ENCODE measurements at regions not wholly inside any gene's neighbourhood (a gene's known extent, or its start where the extent isn't known, plus 50 kb on each side); places are given as distances from the start of the nearest gene placed in this dataset.

DNA sequence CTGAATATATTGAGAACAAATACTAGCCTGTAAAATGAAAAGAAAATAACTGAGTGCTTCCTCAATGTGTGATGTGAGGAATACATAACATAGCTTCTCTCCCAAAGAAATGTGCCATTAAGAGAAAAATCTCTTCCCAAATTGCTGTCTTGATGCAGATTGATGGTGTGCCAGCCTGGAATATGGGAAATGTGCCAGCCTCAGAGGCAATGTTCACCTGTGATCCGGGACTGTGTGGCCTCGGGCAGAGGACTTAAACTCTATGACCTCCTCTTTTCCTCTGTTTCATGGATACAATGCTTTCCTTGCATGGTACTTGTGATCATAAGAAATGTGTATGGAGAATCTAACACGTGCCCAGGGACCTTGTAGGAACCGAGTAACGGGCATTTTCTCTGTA is 370.9 kb downstream of the DIRAS2 start:
- H4K20me1 ChIP-seq (ENCODE audit: insufficient read depth, poor library complexity, severe bottlenecking): no peaks in the 10 kb centered on the region
- H3K27me3 ChIP-seq: no peaks in the 10 kb centered on the region
- TF ChIP-seq EZH2 (IDR thresholded peaks at IDR 0.05; ENCODE audit: borderline replicate concordance) (no peak), EZH2phosphoT487 (IDR thresholded peaks at IDR 0.05; ENCODE audit: low read depth, severe bottlenecking, unreplicated experiment) (no peak)
- TF ChIP-seq, protein P1, sequence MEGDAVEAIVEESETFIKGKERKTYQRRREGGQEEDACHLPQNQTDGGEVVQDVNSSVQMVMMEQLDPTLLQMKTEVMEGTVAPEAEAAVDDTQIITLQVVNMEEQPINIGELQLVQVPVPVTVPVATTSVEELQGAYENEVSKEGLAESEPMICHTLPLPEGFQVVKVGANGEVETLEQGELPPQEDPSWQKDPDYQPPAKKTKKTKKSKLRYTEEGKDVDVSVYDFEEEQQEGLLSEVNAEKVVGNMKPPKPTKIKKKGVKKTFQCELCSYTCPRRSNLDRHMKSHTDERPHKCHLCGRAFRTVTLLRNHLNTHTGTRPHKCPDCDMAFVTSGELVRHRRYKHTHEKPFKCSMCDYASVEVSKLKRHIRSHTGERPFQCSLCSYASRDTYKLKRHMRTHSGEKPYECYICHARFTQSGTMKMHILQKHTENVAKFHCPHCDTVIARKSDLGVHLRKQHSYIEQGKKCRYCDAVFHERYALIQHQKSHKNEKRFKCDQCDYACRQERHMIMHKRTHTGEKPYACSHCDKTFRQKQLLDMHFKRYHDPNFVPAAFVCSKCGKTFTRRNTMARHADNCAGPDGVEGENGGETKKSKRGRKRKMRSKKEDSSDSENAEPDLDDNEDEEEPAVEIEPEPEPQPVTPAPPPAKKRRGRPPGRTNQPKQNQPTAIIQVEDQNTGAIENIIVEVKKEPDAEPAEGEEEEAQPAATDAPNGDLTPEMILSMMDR (IDR thresholded peaks at IDR 0.05; ENCODE audit: poor library complexity): no peak
- H3K27ac ChIP-seq: no peak overlapping the region
- H3K4me1 ChIP-seq (ENCODE audit: insufficient read depth): no peaks in the 10 kb centered on the region
- H3K9me2 ChIP-seq (replicated peaks; ENCODE audit: insufficient read depth): no peaks in the 10 kb centered on the region
- H3K36me3 ChIP-seq (replicated peaks; ENCODE audit: insufficient read depth, low read depth): no peaks in the 10 kb centered on the region
- H2AFZ ChIP-seq: no peak overlapping the region
- H3K9me3 ChIP-seq (ENCODE audit: low read depth): no peaks in the 10 kb centered on the region
- H3K4me3 ChIP-seq: no peak overlapping the region
- WGBS (ENCODE audit: low lambda C conversion rate, missing lambda C conversion rate): 76% methylated on average over 5 of the region's 5 CpGs
- H3K79me2 ChIP-seq: no peaks in the 10 kb centered on the region
- H3K4me2 ChIP-seq: no peak overlapping the region
- no peak for DNase-seq (ENCODE audit: low spot score)

DNA sequence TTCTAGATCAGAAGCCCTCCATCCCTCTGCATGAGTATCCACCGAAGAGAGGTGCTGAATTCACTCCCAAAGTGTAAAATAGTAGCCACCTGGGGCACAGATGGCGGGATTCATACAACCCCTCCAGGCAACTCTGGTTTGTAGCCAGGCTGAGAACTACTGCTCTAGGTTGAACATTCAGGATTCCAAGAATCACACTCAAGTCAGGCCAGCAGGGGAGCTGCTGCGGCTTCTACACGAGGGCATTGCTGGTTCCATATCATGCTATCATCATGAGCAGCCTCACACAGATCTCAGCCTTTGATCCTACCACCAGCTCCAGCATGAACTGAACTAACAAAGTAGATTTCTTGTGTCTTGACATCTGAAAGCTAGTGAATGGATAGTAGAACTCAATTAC is 367.9 kb downstream of the DIRAS2 start:
- Histone ChIP-seq H3K36me3 (replicated peaks; ENCODE audit: insufficient read depth, low read depth) (no peaks in the 10 kb centered on the region), H3K9me2 (replicated peaks; ENCODE audit: insufficient read depth) (no peaks in the 10 kb centered on the region), H2AFZ (no peak overlapping the region), H4K20me1 (ENCODE audit: insufficient read depth, poor library complexity, severe bottlenecking) (no peaks in the 10 kb centered on the region), H3K4me1 (ENCODE audit: insufficient read depth) (no peaks in the 10 kb centered on the region), H3K4me2 (no peak overlapping the region), H3K79me2 (no peaks in the 10 kb centered on the region), H3K27ac (no peak overlapping the region), H3K27me3 (no peaks in the 10 kb centered on the region), H3K4me3 (no peak overlapping the region), H3K9me3 (ENCODE audit: low read depth) (no peaks in the 10 kb centered on the region)
- no peak for TF ChIP-seq EZH2 (IDR thresholded peaks at IDR 0.05; ENCODE audit: borderline replicate concordance)
- TF ChIP-seq, protein P1 (IDR thresholded peaks at IDR 0.05; ENCODE audit: poor library complexity): no peak
- no peak for TF ChIP-seq EZH2phosphoT487 (IDR thresholded peaks at IDR 0.05; ENCODE audit: low read depth, severe bottlenecking, unreplicated experiment)
- WGBS (ENCODE audit: low lambda C conversion rate, missing lambda C conversion rate): 81% methylated on average over 4 of the region's 4 CpGs
- no peak for DNase-seq (ENCODE audit: low spot score)

DNA sequence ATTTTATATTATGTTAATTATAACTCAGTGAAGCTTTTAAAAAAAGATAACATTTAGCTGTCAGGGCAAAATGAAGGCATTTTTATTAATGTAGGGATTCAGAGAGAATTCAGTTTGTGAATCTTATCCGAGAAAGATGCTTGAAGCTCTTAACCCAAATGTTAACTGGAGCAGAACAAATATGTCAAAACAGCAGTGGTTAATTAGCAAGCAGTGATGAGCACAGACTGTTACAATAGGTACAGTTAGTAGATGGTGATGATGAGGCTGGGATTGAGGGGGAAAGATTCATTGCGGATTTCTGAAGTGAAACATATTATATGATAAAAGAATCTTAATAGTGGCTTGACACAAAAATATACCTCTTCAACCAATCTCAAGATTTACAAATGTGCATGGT is 356.7 kb downstream of the DIRAS2 start:
- Histone ChIP-seq H2AFZ (no peak overlapping the region), H3K4me3 (no peak overlapping the region), H3K27me3 (no peaks in the 10 kb centered on the region), H3K27ac (no peak overlapping the region), H3K9me3 (ENCODE audit: low read depth) (no peaks in the 10 kb centered on the region), H3K36me3 (replicated peaks; ENCODE audit: insufficient read depth, low read depth) (no peaks in the 10 kb centered on the region), H3K4me2 (no peak overlapping the region), H3K9me2 (replicated peaks; ENCODE audit: insufficient read depth) (no peaks in the 10 kb centered on the region), H3K4me1 (ENCODE audit: insufficient read depth) (no peaks in the 10 kb centered on the region), H4K20me1 (ENCODE audit: insufficient read depth, poor library complexity, severe bottlenecking) (no peaks in the 10 kb centered on the region), H3K79me2 (no peaks in the 10 kb centered on the region)
- DNase-seq (ENCODE audit: low spot score): no peak
- TF ChIP-seq EZH2 (IDR thresholded peaks at IDR 0.05; ENCODE audit: borderline replicate concordance) (no peak), EZH2phosphoT487 (IDR thresholded peaks at IDR 0.05; ENCODE audit: low read depth, severe bottlenecking, unreplicated experiment) (no peak)
- TF ChIP-seq, protein P1 (IDR thresholded peaks at IDR 0.05; ENCODE audit: poor library complexity): no peak
- 95% methylated on average over 2 of the region's 2 CpGs for WGBS (ENCODE audit: low lambda C conversion rate, missing lambda C conversion rate)

All from hepatocyte (in vitro differentiated cells).